Fibroblast of pulmonary artery (primary cell): ENCODE measurements at regions not wholly inside any gene's neighbourhood (a gene's known extent, or its start where the extent isn't known, plus 50 kb on each side); places are given as distances from the start of the nearest gene placed in this dataset.

Source experiments
- DNase-seq: peaks from one replicate; pipeline ENCODE4 v3.0.0-alpha.2; 2010; ENCODE audit warnings: low read depth
- H3K4me3 ChIP-seq: replicated peaks from 2 replicates; pipeline ENCODE4 v1.5.1; 2011; ENCODE audit warnings: low read depth, mild to moderate bottlenecking, control low read depth, low read length, moderate library complexity
- TF ChIP-seq, protein P1 (sequence below): IDR thresholded peaks from 2 replicates; pipeline ENCODE4 v1.5.1; 2011; ENCODE audit warnings: mild to moderate bottlenecking, control low read depth, low read length, inconsistent platforms; ENCODE audit errors: missing control alignments

DNA sequence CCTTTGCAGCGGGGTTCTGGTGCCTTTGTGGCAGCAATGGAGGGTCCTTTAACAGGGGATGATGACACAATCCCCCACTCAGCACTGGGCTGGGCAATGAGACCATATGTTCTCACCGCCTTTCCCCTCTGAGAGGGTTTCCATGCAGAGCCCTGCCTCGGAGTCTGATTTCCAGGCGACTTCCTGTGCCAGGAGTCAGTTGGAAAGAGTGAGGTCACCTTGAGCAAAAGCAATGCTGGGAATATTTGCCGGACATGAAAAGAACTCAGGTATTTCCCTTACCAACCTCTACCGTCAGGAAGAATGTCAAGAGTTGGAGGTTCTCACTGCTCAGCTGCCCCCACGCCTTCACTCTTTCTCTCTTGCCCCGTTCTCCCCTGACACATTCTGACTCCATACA lies 284.2 kb upstream of the IRX1 start:
- DNase-seq, result no peak
- no peak overlapping the region for H3K4me3 ChIP-seq
- TF ChIP-seq, protein P1, sequence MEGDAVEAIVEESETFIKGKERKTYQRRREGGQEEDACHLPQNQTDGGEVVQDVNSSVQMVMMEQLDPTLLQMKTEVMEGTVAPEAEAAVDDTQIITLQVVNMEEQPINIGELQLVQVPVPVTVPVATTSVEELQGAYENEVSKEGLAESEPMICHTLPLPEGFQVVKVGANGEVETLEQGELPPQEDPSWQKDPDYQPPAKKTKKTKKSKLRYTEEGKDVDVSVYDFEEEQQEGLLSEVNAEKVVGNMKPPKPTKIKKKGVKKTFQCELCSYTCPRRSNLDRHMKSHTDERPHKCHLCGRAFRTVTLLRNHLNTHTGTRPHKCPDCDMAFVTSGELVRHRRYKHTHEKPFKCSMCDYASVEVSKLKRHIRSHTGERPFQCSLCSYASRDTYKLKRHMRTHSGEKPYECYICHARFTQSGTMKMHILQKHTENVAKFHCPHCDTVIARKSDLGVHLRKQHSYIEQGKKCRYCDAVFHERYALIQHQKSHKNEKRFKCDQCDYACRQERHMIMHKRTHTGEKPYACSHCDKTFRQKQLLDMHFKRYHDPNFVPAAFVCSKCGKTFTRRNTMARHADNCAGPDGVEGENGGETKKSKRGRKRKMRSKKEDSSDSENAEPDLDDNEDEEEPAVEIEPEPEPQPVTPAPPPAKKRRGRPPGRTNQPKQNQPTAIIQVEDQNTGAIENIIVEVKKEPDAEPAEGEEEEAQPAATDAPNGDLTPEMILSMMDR, result no peak

DNA sequence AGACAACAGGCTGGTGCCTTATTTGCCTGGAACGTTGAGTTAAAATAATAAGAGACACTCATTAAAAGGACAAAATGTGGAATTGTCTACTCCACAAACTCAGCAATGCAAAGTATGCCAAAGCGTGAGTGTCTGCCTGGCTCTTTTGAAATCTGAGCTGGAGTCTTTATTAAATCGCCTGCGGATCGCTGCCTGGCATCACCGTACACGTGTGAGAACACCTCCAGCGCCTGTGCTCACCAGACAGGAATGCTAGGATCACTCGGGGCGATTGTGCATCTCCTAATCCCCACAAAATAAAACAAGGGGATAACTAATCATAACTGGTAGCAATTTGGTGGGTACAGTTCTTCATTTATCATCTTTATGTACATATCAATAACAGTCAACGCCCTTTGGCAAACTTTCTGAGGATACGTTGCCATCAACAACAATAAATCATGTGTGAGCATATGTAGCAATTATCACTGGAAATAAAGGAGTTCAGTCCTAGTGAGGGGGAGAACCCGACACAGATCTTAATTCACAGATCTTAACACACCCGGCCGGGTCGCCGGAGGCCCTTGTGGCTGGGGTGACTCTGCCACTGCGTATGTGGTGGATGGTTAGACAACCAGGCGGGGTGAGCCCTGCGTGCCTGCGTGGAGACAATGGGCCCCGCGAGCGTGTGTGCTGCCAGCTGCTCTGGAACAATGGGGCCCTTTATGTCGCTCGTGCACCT lies 284.9 kb upstream of the IRX1 start:
- H3K4me3 ChIP-seq, result no peak overlapping the region
- TF ChIP-seq, protein P1, result no peak
- peak; percentile 39 for DNase-seq

DNA sequence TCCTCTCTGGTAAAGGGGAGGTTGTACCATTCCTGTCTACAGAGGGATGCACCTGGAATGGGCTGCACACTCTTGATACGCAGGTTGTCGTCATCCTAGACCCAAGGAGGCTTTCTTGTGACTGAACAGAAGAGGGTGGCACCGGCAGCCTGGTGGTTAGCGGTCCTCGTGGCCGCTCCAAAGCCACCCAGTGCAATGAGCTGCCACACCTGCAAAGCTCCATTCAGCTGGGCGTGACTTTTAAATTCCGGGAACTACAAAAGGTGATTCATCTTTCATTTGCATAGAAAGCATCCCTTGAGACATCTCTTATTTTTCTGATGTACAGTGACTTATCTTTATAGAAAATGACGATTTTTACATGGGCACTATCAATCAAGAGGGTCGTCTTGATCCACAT lies 286.1 kb upstream of the IRX1 start:
- DNase-seq, result no peak
- no peak overlapping the region for H3K4me3 ChIP-seq
- TF ChIP-seq, protein P1, result no peak

DNA sequence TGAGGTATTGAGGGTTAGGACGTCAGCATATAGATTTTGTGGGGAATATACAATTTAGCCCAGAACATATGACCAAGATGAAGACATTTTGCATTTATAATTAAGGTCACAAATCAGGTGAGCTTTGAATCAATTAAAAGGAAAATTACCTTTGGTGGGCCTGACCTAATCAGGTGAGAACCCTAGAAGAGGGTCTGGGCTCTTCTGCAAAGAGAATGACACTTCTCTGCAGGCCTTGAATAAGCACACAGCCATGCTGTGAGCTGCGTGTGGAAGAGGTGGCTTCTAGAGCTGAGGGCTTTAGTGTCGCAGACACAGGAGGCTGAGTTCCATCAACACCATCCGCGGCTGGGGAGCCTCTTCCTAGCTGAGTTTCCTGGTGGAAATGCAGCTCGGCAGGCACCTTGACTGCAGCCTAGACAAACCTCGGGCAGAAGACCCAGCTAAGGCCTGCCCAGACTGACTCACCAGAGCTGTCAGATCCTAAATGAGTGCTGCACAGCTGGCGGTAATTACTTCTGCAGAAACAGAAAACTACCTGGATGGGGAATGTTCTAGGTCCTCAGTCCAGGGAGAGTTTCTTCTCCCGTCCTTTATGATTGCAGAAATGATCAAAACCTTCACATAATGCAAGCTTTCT lies 287.5 kb upstream of the IRX1 start:
- DNase-seq, result no peak
- no peak overlapping the region for H3K4me3 ChIP-seq
- TF ChIP-seq, protein P1, result no peak

DNA sequence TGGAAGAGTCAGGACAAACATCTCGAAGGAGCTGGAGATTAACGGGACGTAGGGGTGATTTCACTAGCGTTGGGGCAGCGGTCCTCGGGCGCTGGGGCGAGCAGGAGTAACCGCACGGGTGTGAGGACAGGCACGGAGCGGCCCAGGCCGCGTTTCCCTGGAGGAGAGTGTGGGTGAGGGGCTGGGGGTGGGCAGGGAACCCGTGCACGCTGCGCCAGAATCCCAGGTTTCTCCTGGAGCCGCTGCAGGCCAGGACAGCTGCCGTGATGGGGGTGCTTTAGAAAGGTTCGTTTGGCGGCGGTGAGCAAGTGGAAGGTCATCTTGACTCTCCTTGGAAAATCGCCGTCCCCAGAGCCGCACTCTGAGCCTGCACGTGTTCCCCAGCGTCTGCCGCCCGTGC lies 290.2 kb upstream of the IRX1 start:
- TF ChIP-seq, protein P1, result no peak
- DNase-seq, result no peak
- no peak overlapping the region for H3K4me3 ChIP-seq

DNA sequence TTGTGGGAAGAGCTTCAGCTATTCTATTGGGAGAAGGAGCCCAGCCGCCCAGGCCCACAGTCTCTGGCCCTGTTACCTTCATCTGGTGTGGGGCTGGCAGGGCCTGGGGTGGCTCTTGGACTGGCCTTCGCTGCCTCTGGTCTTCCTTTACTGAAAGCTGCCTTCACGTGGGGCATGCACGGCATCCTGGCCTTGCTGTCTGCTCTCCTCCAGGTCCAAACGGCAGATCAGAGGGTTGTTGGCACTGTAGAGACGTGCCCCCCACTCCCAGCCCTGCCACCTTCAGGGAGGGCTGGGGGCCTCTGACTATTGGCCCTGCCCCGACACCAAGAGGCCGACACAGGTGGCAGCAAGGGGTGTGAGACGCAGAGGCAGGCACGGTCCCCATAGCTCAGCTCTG lies 291.3 kb upstream of the IRX1 start:
- TF ChIP-seq, protein P1, result no peak
- no peak for DNase-seq
- no peak overlapping the region for H3K4me3 ChIP-seq

DNA sequence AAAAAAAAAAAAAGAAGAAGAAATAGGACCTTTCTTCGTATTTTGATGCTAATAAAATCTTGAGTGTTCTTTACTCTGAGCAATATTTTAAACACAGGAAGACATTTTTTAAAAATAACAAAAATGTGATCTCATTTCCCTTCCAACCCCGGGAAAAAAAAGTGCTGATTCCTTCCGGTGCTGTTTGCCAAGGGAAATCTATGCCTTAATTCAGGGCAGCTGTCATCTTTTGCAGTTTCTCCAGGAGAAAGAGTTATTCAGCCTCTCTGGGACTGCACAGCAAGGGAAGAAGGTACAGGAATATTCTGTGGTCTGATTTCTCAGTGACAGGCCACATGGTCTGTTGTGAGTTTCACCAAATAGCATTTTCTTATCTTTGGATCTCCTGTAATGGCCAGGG lies 291.9 kb upstream of the IRX1 start:
- no peak for DNase-seq
- no peak overlapping the region for H3K4me3 ChIP-seq
- TF ChIP-seq, protein P1, result no peak
